Ishikawa (cell line): ENCODE measurements at regions not wholly inside any gene's neighbourhood (a gene's known extent, or its start where the extent isn't known, plus 50 kb on each side); places are given as distances from the start of the nearest gene placed in this dataset.

Source experiments
- CEBPB ChIP-seq: IDR thresholded peaks from 2 replicates; pipeline ENCODE4 v1.6.1; 2012
- CREB1 ChIP-seq: IDR thresholded peaks from 2 replicates; pipeline ENCODE4 v1.6.1; 2012; ENCODE audit warnings: low read depth
- EGR1 ChIP-seq: IDR thresholded peaks from 2 replicates; pipeline ENCODE4 v1.6.1; 2012
- EP300 ChIP-seq: IDR thresholded peaks from 2 replicates; pipeline ENCODE4 v1.6.1; 2012; ENCODE audit warnings: borderline replicate concordance
- FOXM1 ChIP-seq: IDR thresholded peaks from 2 replicates; pipeline ENCODE4 v1.6.1; 2012; ENCODE audit warnings: low read depth, borderline replicate concordance
- MAX ChIP-seq: IDR thresholded peaks from 2 replicates; pipeline ENCODE4 v1.6.1; 2012
- NFIC ChIP-seq: IDR thresholded peaks from 2 replicates; pipeline ENCODE4 v1.6.1; 2012
- RAD21 ChIP-seq: IDR thresholded peaks from 2 replicates; pipeline ENCODE4 v1.6.1; 2012; ENCODE audit warnings: low read depth
- REST ChIP-seq: IDR thresholded peaks from 2 replicates; pipeline ENCODE4 v1.6.1; 2012; ENCODE audit warnings: low read depth, mild to moderate bottlenecking
- TAF1 ChIP-seq: IDR thresholded peaks from 2 replicates; pipeline ENCODE4 v1.6.1; 2012; ENCODE audit warnings: low read depth, mild to moderate bottlenecking
- TCF12 ChIP-seq: IDR thresholded peaks from 2 replicates; pipeline ENCODE4 v1.6.1; 2012; ENCODE audit warnings: low read depth
- TEAD4 ChIP-seq: IDR thresholded peaks from 2 replicates; pipeline ENCODE4 v1.6.1; 2012
- USF1 ChIP-seq: IDR thresholded peaks from 2 replicates; pipeline ENCODE4 v1.6.1; 2012
- YY1 ChIP-seq: IDR thresholded peaks from 2 replicates; pipeline ENCODE4 v1.6.1; 2012; ENCODE audit warnings: low read depth
- ZBTB7A ChIP-seq: IDR thresholded peaks from 2 replicates; pipeline ENCODE4 v1.6.1; 2012; ENCODE audit warnings: low read depth

- TF ChIP-seq CEBPB (0 out of 2 replicates have a peak, but pooled peaks have one; percentile 11), ZBTB7A (no peak)
Measured at GRCh38 chr11:112706863-112707262, 254.4 kb upstream of the NCAM1 start.

GRCh38 chr11:112715056-112715455, 246.2 kb upstream of the NCAM1 start:
- TF ChIP-seq TCF12 = no peak
- TF ChIP-seq TAF1 = no peak
- no peak for TF ChIP-seq EP300
- no peak for TF ChIP-seq CREB1
- no peak for TF ChIP-seq TEAD4
- no peak for TF ChIP-seq MAX
- TF ChIP-seq RAD21 = no peak
- TF ChIP-seq USF1 = no peak
- TF ChIP-seq ZBTB7A = no peak
- TF ChIP-seq NFIC = no peak
- TF ChIP-seq REST = no peak
- no peak for TF ChIP-seq CEBPB
- TF ChIP-seq FOXM1 = no peak
- no peak for TF ChIP-seq YY1
- no peak for TF ChIP-seq EGR1

- TF ChIP-seq EP300 = no peak
- no peak for TF ChIP-seq REST
- no peak for TF ChIP-seq TCF12
- no peak for TF ChIP-seq CREB1
- no peak for TF ChIP-seq EGR1
- TF ChIP-seq FOXM1 = no peak
- no peak for TF ChIP-seq TAF1
Measured at GRCh38 chr11:112718483-112718882, 242.7 kb upstream of the NCAM1 start.

- no peak for TF ChIP-seq FOXM1
- no peak for TF ChIP-seq CEBPB
- no peak for TF ChIP-seq EGR1
- no peak for TF ChIP-seq REST
- TF ChIP-seq CREB1 = no peak
- no peak for TF ChIP-seq USF1
- no peak for TF ChIP-seq MAX
- no peak for TF ChIP-seq TCF12
- TF ChIP-seq TAF1 = no peak
- no peak for TF ChIP-seq ZBTB7A
- TF ChIP-seq TEAD4 = no peak
- no peak for TF ChIP-seq RAD21
- TF ChIP-seq YY1 = no peak
- no peak for TF ChIP-seq EP300
- no peak for TF ChIP-seq NFIC
Measured at GRCh38 chr11:112719736-112720525, 241.3 kb upstream of the NCAM1 start.
